Subcutaneous abdominal adipose tissue (tissue), 5 donors: ENCODE measurements at regions not wholly inside any gene's neighbourhood (a gene's known extent, or its start where the extent isn't known, plus 50 kb on each side); places are given as distances from the start of the nearest gene placed in this dataset.
"Not testable (repeated sequence)": the region's sequence is repeated elsewhere in the genome, so short reads cannot be mapped to it uniquely, and the experiment has no call there.

Source experiments
- H3K27ac ChIP-seq: one replicate; pipeline ENCODE4 v1.7.0; 2013; ENCODE audit warnings: low read depth, mild to moderate bottlenecking, inconsistent platforms, low read length, moderate library complexity
- H3K27me3 ChIP-seq, 5 donors: one replicate each; pipeline ENCODE4 v1.7.0; 2013; ENCODE audit warnings: low read length in 5 of 5, inconsistent platforms in 1 of 5; ENCODE audit not compliant: control insufficient read depth in 5 of 5, insufficient read depth in 4 of 5
- H3K36me3 ChIP-seq, 5 donors: one replicate each; pipeline ENCODE4 v1.7.0; 2013; ENCODE audit warnings: low read length in 5 of 5; ENCODE audit not compliant: control insufficient read depth in 5 of 5, insufficient read depth in 5 of 5
- H3K4me1 ChIP-seq, 5 donors: one replicate each; pipeline ENCODE4 v1.7.0; 2013; ENCODE audit warnings: low read length in 5 of 5, mild to moderate bottlenecking in 3 of 5, moderate library complexity in 1 of 5; ENCODE audit not compliant: control insufficient read depth in 5 of 5, insufficient read depth in 5 of 5
- H3K4me3 ChIP-seq, 5 donors: one replicate each; pipeline ENCODE4 v1.7.0; 2013; ENCODE audit warnings: low read length in 5 of 5, low read depth in 1 of 5
- H3K9ac ChIP-seq, 5 donors: one replicate each; pipeline ENCODE4 v1.7.0; 2013; ENCODE audit warnings: low read length in 5 of 5, mild to moderate bottlenecking in 4 of 5, moderate library complexity in 3 of 5
- H3K9me3 ChIP-seq, 5 donors: one replicate each; pipeline ENCODE4 v1.7.0; 2013; ENCODE audit warnings: low read length in 5 of 5; ENCODE audit not compliant: control insufficient read depth in 5 of 5
- donor health status: healthy.
- donor health status: healthy.
- donor health status: healthy.
- donor health status: healthy.
- donor health status: healthy.

DNA sequence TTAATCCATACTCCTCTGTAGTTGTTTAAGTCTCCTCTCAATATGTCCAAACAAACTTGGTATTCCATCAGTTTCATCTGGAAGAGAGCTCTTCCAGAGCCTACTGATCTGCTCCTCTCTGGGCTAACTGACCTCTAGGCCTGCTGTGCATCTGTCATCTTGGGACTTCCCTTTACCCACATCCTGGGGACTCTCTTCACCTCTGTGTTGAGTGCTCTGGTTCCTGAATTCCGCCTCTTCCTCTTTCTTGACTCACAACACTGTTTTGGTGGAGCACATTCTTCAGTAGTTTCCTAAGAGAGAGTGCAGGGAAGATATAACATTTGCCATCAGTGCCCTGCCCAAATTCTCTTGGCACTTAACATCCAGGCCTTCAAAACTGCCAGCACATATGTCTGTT, 55.9 kb upstream of the NOTCH2NLA start:
- H3K27ac ChIP-seq, H3K4me3 ChIP-seq, H3K9me3 ChIP-seq, H3K27me3 ChIP-seq, H3K9ac ChIP-seq, H3K4me1 ChIP-seq, H3K36me3 ChIP-seq: not testable (repeated sequence)

DNA sequence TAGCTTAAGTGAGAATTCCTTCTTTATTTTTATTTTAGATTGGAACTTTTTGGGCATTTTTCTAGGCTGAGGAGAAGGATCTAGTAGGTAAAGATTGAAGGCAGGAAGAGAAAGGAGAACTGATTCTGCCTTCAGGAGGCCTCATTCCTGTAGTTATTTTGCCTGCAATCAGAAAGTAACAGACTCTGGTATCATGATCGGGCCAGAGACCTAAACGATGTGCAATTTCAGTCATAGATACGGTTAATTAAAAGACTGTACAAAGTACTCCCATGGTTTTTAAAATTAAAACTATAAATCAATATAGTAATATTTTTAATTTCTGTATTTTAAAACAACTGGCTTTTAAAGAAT, 54.7 kb upstream of the NOTCH2NLA start:
- not testable (repeated sequence) for H3K36me3 ChIP-seq, H3K27ac ChIP-seq, H3K4me1 ChIP-seq, H3K9ac ChIP-seq, H3K9me3 ChIP-seq, H3K27me3 ChIP-seq, H3K4me3 ChIP-seq

DNA sequence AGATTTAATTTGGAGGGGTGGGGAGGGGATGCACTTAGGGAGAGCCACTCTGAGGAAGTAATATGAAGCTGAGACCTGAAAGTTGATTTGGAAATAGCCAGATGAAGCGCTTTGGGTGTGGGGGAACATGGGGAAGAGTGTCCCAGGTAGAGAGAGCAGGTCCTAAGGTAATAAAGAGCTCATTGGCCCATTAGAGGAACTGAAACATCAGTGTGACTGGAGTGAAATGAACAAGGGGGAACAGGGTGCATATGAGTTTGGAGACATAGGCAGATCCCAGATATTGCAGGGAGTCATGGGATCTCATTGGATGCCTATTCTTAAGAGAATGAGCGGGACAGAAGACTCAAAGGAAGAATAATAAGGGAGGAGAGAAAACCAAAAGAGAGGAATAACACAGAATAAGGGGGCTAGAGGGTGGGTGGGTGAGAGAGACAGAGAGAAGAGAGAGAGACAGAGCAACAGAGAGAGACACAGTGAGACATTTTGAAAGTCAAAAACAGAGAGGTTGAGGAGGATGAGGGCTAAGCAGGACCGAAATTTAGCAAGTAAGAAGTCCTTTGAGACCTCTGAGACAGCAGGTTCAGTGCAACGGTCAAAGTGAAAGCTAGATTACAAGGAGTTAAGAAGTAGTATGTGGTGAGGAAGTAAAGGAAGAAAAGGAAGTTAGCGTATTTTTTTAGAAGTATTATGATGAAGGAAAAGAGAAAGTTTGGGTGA, 54.1 kb upstream of the NOTCH2NLA start:
- H3K4me3 ChIP-seq, H3K27me3 ChIP-seq: not testable (repeated sequence)

DNA sequence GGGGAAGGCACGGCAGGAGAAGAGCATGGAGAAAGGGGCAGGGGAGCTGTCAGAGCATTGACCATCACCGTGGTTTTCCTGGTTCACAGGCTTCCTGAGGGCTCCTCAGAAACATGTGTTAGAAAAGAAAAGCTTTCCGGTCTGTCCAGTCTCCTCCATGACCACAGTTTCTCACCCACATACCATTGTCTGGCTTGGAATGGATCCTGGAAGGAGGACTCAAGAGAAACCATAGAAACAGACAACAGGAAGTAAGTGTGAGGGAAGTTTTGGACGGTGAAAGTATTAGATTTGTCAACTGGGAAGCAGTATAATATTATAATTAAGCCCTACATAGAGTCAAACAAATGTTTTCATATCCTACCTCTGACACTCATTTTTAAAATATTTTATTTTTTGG, 52.7 kb upstream of the NOTCH2NLA start:
- not testable (repeated sequence) for H3K9me3 ChIP-seq, H3K27ac ChIP-seq, H3K4me1 ChIP-seq, H3K9ac ChIP-seq, H3K27me3 ChIP-seq, H3K4me3 ChIP-seq, H3K36me3 ChIP-seq

More for the DNA sequence above, 54.1 kb upstream of the NOTCH2NLA start:
- not testable (repeated sequence) for H3K27ac ChIP-seq, H3K9ac ChIP-seq, H3K36me3 ChIP-seq, H3K4me1 ChIP-seq, H3K9me3 ChIP-seq

DNA sequence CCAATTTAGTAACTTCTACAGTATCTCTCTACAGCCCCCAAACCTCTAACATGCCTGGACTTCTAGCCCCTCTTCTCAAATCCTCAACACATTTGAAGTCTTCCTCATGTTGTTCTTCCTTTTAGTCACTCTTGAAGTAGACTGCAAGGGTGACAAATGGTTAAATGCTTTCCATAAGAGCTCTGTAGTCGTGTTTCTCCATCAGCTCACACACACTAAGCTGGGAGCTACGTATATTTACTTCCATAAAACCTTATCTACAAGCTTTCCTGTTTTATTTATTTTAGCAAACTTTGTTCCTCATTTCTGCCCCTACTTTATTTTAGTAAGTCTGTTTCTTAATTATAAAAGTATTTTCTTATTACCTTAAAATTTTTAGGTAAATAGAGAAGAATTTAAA, 49.9 kb upstream of the NOTCH2NLA start:
- H3K27me3 ChIP-seq, H3K9ac ChIP-seq, H3K36me3 ChIP-seq: not testable (repeated sequence)

More for the DNA sequence above, 49.9 kb upstream of the NOTCH2NLA start:
- H3K4me1 ChIP-seq, H3K27ac ChIP-seq, H3K4me3 ChIP-seq, H3K9me3 ChIP-seq: not testable (repeated sequence)
